MM.1S (cell line): ENCODE measurements at regions not wholly inside any gene's neighbourhood (a gene's known extent, or its start where the extent isn't known, plus 50 kb on each side); places are given as distances from the start of the nearest gene placed in this dataset.

Source experiments
- DNase-seq: peaks from one replicate; pipeline ENCODE4 v3.0.0-alpha.2; 2015
- H2AFZ ChIP-seq: fragments of 300-600 bp; sonication (generic); 2 replicates; pipeline ENCODE4 v1.6.0; 2016; ENCODE audit warnings: antibody characterized with exemption, low read length
- H3F3A ChIP-seq: fragments of 300-600 bp; sonication (generic); 2 replicates; pipeline ENCODE4 v1.6.1; 2016; ENCODE audit warnings: mild to moderate bottlenecking, antibody characterized with exemption, low read length, moderate library complexity, mixed read lengths; ENCODE audit not compliant: insufficient read depth
- H3K27ac ChIP-seq: fragments of 300-600 bp; sonication (generic); 2 replicates; pipeline ENCODE4 v1.5.1; 2016; ENCODE audit warnings: mild to moderate bottlenecking, low read length
- H3K27me3 ChIP-seq: fragments of 300-600 bp; sonication (generic); replicated peaks from 2 replicates; pipeline ENCODE4 v1.6.0; 2016; ENCODE audit warnings: low read length; ENCODE audit not compliant: insufficient read depth
- H3K36me3 ChIP-seq: fragments of 300-600 bp; sonication (generic); replicated peaks from 2 replicates; pipeline ENCODE4 v1.6.1; 2016; ENCODE audit warnings: mild to moderate bottlenecking, low read length, mixed read lengths; ENCODE audit not compliant: insufficient read depth
- H3K4me1 ChIP-seq: fragments of 300-600 bp; sonication (generic); 2 replicates; pipeline ENCODE4 v1.6.1; 2016; ENCODE audit warnings: low read length, mixed read lengths
- H3K4me2 ChIP-seq: fragments of 300-600 bp; sonication (generic); 2 replicates; pipeline ENCODE4 v1.6.0; 2016; ENCODE audit warnings: low read depth, low read length
- H3K4me3 ChIP-seq: fragments of 300-600 bp; sonication (generic); 2 replicates; pipeline ENCODE4 v1.5.1; 2016; ENCODE audit warnings: low read length, mixed read lengths
- H3K79me2 ChIP-seq: fragments of 300-600 bp; sonication (generic); 2 replicates; pipeline ENCODE4 v1.6.1; 2016; ENCODE audit warnings: mixed run types, low read length, mixed read lengths
- H3K9ac ChIP-seq: fragments of 300-600 bp; sonication (generic); 2 replicates; pipeline ENCODE4 v1.6.1; 2016; ENCODE audit warnings: low read length, mixed read lengths
- H3K9me2 ChIP-seq: fragments of 300-600 bp; sonication (generic); replicated peaks from 2 replicates; pipeline ENCODE4 v1.6.1; 2016; ENCODE audit warnings: mild to moderate bottlenecking, low read length, mixed read lengths; ENCODE audit not compliant: insufficient read depth
- H3K9me3 ChIP-seq: fragments of 300-600 bp; sonication (generic); replicated peaks from 2 replicates; pipeline ENCODE4 v1.6.1; 2016; ENCODE audit warnings: mild to moderate bottlenecking, low read length, mixed read lengths; ENCODE audit not compliant: insufficient read depth
- H4K20me1 ChIP-seq: fragments of 300-600 bp; sonication (generic); 2 replicates; pipeline ENCODE4 v1.6.1; 2016; ENCODE audit warnings: mild to moderate bottlenecking, low read length, moderate library complexity, mixed read lengths; ENCODE audit not compliant: insufficient read depth
- EZH2 ChIP-seq: fragments of 300-600 bp; sonication (generic); optimal IDR thresholded peaks from 2 replicates; pipeline ENCODE3; 2017; ENCODE audit warnings: low read depth, mild to moderate bottlenecking, antibody characterized with exemption, low read length, mixed read lengths
- EZH2phosphoT487 ChIP-seq: fragments of 300-600 bp; sonication (generic); IDR thresholded peaks from 2 replicates; pipeline ENCODE4 v1.6.1; 2018; ENCODE audit warnings: antibody characterized with exemption, low read length
- TF ChIP-seq, protein P1 (sequence below): fragments of 300-600 bp; sonication (generic); IDR thresholded peaks from 2 replicates; pipeline ENCODE4 v1.5.1; 2016; ENCODE audit warnings: antibody characterized with exemption, low read length, mixed read lengths

DNA sequence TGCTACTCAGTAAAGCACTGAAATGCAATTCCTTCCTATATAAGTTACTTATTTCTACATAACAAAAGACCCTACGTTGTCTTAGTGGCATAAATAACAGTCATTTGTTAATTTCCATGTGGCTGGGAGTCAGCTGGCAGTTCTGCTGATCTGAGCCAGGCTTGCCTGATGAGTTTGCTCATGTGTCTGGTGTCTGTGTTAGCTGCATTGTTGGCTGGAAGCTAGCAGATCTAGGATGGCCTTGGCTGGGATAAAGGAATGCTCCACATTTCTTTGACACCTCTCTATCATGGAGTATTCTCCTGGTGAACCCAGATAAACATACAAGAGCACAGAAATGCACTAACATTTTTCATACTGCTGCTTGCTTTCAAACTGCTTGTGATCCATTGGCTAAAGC, 264.4 kb upstream of the MON1B start:
- H3K9me3 ChIP-seq, result no peaks in the 10 kb centered on the region
- no peak for DNase-seq
- no peak overlapping the region for H3K4me2 ChIP-seq
- H3K4me3 ChIP-seq, result no peak overlapping the region
- H3K4me1 ChIP-seq, result no peaks in the 10 kb centered on the region
- H3K36me3 ChIP-seq, result no peaks in the 10 kb centered on the region
- H4K20me1 ChIP-seq, result no peaks in the 10 kb centered on the region
- no peaks in the 10 kb centered on the region for H3F3A ChIP-seq
- no peak for TF ChIP-seq EZH2phosphoT487
- TF ChIP-seq, protein P1, sequence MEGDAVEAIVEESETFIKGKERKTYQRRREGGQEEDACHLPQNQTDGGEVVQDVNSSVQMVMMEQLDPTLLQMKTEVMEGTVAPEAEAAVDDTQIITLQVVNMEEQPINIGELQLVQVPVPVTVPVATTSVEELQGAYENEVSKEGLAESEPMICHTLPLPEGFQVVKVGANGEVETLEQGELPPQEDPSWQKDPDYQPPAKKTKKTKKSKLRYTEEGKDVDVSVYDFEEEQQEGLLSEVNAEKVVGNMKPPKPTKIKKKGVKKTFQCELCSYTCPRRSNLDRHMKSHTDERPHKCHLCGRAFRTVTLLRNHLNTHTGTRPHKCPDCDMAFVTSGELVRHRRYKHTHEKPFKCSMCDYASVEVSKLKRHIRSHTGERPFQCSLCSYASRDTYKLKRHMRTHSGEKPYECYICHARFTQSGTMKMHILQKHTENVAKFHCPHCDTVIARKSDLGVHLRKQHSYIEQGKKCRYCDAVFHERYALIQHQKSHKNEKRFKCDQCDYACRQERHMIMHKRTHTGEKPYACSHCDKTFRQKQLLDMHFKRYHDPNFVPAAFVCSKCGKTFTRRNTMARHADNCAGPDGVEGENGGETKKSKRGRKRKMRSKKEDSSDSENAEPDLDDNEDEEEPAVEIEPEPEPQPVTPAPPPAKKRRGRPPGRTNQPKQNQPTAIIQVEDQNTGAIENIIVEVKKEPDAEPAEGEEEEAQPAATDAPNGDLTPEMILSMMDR, result no peak
- no peak for TF ChIP-seq EZH2
- H2AFZ ChIP-seq, result no peak overlapping the region
- H3K27ac ChIP-seq, result no peak overlapping the region
- H3K79me2 ChIP-seq, result no peaks in the 10 kb centered on the region
- H3K9ac ChIP-seq, result no peak overlapping the region
- no peaks in the 10 kb centered on the region for H3K9me2 ChIP-seq
- no peaks in the 10 kb centered on the region for H3K27me3 ChIP-seq

DNA sequence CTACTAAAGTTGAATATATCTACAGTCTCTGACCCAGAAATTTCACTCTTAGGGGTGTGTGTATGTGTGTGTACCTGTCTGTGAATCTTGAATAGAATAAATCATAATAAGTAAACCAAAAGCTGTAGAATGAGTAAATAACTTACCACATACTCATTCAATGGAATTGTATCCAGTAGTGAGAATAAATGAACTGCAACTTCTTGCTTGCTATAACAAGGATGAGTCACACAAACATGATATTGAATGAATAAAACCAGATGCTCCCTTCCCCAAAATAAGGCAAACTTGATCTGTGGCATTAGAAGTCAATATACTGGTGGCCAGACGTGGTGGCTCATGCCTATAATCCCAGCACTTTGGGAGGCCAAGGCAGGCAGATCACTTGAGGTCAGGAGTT, 259.8 kb upstream of the MON1B start:
- TF ChIP-seq EZH2phosphoT487, result no peak
- TF ChIP-seq EZH2, result no peak
- TF ChIP-seq, protein P1, result no peak
- H3K79me2 ChIP-seq, result no peaks in the 10 kb centered on the region
- no peaks in the 10 kb centered on the region for H3K4me1 ChIP-seq

DNA sequence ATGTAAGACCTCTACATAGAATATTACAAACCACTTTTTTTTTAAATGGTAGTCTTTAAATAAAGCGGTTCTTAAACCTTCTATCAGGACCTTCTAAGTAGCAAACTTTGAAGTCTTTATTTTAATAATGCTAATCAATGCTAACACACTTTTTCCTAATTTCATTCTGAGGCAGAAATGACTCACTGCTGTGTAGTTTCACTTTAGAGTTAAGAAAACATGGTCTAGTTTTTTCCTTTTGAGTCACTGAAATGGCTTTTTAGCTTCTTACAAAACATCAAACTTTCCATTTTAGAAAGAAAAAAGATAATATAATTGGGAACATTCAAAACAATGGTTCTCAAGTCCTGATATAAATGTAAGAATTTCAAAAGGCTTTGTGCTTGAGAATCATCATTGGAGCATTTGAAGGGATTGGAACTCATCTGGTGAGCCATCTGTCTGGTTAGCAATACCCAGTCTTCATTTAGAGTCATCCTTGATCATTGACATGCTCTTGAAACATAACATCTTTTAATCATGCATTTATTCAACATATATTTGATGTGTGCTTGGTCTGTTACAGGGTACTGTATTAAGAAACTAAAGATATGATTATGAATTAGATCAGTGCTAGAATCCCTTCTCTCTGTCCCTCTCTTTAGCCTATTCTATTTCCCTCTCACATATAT, 258.3 kb upstream of the MON1B start:
- Histone ChIP-seq H3K9me3 (no peaks in the 10 kb centered on the region), H3K27ac (no peak overlapping the region), H3K27me3 (no peaks in the 10 kb centered on the region), H3K9ac (no peak overlapping the region), H3K9me2 (no peaks in the 10 kb centered on the region), H3K4me3 (no peak overlapping the region), H2AFZ (no peak overlapping the region), H3K4me2 (no peak overlapping the region), H3K79me2 (no peaks in the 10 kb centered on the region), H3K36me3 (no peaks in the 10 kb centered on the region), H4K20me1 (no peaks in the 10 kb centered on the region), H3F3A (no peaks in the 10 kb centered on the region), H3K4me1 (no peaks in the 10 kb centered on the region)
- TF ChIP-seq, protein P1, result no peak
- TF ChIP-seq EZH2, result no peak
- no peak for TF ChIP-seq EZH2phosphoT487
- no peak for DNase-seq

More for the DNA sequence above, 259.8 kb upstream of the MON1B start:
- Histone ChIP-seq H3K27ac (no peak overlapping the region), H3K27me3 (no peaks in the 10 kb centered on the region), H3K9me2 (no peaks in the 10 kb centered on the region), H2AFZ (no peak overlapping the region), H3K9me3 (no peaks in the 10 kb centered on the region), H3K9ac (no peak overlapping the region), H3K4me3 (no peak overlapping the region), H3K36me3 (no peaks in the 10 kb centered on the region), H3K4me2 (no peak overlapping the region), H4K20me1 (no peaks in the 10 kb centered on the region), H3F3A (no peaks in the 10 kb centered on the region)
- no peak for DNase-seq
